CD4-positive, alpha-beta T cell treated with Interleukin-15 for 4 hours (primary cell): ENCODE measurements at regions not wholly inside any gene's neighbourhood (a gene's known extent, or its start where the extent isn't known, plus 50 kb on each side); places are given as distances from the start of the nearest gene placed in this dataset.

ENCODE experiments used
- DNase-seq: peaks from one replicate; pipeline ENCODE4 v3.0.0-alpha.2; 2020; ENCODE audit warnings: low spot score

DNA sequence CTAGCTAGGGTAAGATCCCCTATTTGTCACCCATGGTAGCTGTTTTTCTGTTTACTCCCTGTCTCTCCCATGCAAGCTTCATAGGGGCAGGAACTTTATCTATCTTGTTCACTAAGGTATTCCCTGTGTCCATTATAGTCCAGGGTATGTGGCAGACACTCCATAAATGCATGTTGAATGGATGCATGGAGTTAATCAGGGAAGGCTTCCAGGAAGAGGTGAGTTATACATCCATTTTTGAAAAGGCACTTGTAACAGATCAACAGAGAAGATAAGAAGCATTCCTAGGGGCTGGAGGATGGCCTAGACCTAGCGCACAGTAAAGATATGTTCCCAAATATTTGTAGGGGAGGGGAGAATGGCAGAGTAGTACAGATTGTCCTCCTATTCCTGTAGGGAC lies 130.3 kb downstream of the BUD13 start:
- no peak for DNase-seq

- no peak for DNase-seq
Measured at GRCh38 chr11:116641561-116642045, 131.2 kb downstream of the BUD13 start.

DNA sequence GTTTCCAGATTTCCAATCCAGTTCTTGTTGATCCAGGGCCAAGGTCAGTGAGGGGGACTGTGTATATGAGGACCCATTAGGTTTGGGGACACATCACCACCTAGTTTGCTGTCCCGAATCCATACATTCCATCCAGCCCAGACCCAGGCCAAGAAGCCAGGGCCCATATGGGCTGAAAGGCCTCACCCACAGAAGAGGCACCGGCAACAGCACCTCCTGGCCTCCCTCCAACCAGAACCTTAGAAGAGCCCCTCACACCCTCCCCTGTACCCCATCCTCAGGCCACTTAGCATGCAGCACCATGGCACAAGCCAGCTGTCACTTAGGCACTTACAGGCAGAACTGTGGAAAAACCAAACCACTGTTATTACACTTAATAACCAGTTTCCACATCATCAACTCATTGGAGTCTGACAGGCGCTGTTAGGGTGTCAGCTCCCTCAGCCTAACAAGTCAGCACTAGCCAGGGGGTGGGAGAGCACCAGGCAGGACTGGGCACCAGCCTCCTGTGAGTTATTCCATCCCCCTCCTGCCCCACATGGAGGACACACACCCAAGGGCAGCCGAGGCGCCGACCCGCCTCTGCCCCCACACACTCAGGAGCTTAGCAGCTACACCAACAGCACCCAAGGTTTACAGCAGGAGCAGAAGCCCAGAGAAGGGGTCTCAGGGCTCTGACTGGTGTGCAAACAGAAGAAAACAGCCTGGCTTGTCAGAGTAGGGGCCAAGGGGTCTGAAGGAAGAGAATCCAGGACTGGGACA lies 132.0 kb downstream of the BUD13 start:
- no peak for DNase-seq

DNA sequence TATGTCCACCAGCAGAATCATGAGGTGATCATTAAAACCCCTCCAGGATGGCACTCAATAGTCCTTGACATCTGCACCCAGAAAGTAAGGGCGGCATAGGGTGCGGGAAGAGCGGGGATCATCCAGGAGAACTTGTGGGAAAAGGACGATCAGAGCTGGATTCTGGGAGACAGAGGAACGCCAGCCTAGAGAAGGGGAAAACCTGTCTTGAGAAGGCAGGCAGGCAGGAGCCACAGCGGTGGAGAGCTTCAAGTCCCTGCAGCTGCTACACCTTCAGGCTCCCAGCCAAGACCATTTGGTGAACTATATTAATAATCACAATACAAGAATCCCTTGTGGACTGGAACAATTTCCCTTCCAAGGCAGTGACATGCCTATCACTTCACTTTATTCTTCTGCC lies 134.3 kb downstream of the BUD13 start:
- no peak for DNase-seq

- DNase-seq: no peak
Measured at GRCh38 chr11:116637766-116638165, 135.0 kb downstream of the BUD13 start.

- DNase-seq: no peak
Measured at GRCh38 chr11:116636341-116636929, 136.4 kb downstream of the BUD13 start.

- DNase-seq: no peak
Measured at GRCh38 chr11:116631201-116631600, 141.6 kb downstream of the BUD13 start.

DNA sequence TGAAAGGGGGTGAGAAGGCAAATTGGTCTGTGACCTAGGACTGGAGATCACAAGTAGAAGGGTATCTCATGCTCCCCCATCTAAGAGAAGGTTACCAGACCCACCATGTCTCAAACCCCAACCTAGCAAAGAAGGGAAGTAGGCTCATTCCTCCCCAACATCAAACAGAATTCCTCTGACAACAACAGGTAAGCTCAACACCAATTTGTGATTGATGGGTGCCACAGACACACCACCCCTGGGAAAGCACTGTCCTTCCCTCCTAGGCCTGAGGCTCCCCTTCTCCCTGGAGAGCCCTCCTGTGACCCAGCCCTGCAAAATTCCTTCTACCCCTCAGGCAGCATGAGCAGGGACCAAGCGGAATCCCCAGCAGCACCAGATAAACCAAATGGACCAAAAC lies 154.3 kb downstream of the BUD13 start:
- no peak for DNase-seq

GRCh38 chr11:116615211-116615865 lies 157.4 kb downstream of the BUD13 start:
- DNase-seq: no peak

- no peak for DNase-seq
Measured at GRCh38 chr11:116614306-116615210, 158.2 kb downstream of the BUD13 start.

- DNase-seq: no peak
Measured at GRCh38 chr11:116613206-116613875, 159.4 kb downstream of the BUD13 start.

GRCh38 chr11:116611998-116612620 lies 160.7 kb downstream of the BUD13 start:
- no peak for DNase-seq

GRCh38 chr11:116610190-116610589 lies 162.6 kb downstream of the BUD13 start:
- no peak for DNase-seq

DNA sequence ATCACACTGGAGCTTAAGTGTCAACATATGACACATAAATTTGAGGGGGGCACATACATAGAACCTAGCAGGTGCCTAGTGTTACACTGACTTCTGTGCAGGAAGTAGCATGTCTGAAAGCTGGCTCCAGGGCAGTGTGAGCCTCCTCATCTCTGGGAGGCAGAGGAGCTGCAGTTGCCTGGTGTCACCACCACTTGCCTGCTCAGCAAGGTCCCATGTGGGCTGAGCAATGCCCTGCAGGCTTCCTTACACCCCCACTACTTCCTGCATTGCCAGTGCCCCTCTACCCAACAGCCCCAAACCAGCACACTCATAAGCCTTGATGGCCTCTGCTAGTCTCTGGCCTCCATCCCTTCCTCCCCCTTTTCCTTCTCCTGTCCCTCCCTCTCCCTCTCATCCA lies 165.8 kb downstream of the BUD13 start:
- no peak for DNase-seq

GRCh38 chr11:116605543-116606459 lies 167.0 kb downstream of the BUD13 start:
- no peak for DNase-seq

DNA sequence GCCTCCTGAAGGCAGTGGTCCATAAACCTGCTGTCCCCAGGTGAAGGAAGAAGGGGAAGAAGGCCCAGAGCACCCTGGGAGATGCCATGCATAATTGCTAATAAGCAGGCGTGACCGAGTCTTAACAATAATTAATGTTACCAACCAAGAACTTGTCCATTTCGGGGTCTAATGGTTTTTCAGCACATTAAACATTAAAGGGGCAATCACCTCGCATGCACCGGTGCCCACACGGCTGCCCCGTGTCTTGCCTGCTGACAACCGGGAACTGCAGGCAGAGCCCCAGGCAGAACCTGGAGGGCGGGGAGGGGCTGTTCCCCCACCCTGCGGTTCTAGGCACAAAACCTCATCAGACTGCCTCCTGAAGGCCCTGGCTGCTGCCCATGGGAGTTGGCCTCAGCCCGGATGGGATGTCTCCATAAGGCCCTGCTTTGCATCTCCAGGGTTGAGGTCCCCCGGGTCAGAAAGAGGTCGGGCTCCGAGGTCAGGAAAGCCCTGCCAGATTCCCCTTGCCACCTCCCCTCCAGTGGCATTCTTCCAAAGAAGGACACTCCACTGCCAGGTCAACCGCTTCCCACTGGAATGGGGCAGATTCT lies 169.0 kb downstream of the BUD13 start:
- no peak for DNase-seq

- DNase-seq: no peak
Measured at GRCh38 chr11:116602637-116602942, 170.2 kb downstream of the BUD13 start.

DNA sequence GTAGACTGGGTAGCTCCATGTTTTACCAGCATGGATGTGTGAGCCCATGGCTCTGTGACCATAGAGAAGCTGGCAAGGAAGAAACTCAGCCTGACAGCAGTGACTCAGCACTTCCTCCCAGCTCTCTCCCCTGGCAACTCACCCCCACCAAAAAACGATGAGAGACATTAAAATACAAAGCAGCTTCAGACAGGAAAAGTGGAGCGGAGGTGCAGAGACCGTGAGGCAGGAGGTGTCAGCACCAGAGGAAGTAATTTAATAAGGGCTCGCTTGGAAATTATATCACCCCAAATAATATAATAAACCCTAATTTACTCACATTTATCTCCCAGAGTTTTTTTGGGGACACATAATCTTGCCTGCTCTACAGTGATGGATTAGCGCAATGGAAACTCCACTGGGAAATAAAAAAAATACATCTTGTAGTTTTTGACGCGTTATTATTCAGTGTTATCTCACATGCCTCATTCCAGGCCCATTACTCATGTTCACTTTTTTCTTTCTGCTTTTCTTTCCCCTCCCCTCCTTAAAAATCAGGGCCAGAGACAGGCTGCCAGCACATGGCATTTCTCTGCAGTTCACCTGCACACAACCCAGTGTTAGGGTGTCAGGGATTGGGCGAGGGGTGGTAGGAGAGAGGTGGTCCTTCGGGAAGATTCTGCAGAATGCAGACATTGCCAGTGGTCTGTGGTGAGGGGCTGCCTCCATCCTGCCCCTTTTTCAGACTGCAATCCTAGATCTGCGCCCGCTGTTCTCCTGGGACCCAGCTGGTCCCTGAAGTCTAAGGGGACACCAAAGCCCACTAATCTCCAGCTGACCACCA lies 170.8 kb downstream of the BUD13 start:
- no peak for DNase-seq

DNA sequence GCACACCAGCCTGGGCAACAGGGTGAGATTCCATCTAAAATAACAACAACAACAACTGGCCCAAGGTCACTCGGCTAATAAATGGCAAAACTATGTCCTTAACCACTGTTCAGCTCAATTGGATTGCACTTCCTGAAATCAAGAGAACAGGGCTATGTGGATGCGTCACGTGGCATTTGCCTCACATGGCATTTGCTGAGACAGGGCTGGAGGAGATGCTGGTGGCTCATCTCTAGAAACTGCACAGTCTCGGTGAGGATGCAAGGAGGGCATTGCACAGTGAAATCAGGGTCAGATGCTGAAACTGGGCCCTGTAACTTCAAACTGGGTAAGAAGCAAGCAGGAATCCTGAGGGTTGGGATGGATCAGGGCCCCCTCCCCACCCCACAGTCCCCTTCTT lies 171.9 kb downstream of the BUD13 start:
- DNase-seq: no peak
